SK-N-SH treated with all-trans-retinoic acid at 6 μM for 48 hours (cell line): ENCODE measurements at regions not wholly inside any gene's neighbourhood (a gene's known extent, or its start where the extent isn't known, plus 50 kb on each side); places are given as distances from the start of the nearest gene placed in this dataset.

Experiments
- ATAC-seq: fragments of 200-7000 bp; cut with Tn5 transposase; 3 replicates; pipeline ENCODE4 v1.9.1; 2020; ENCODE audit warnings: mild to moderate bottlenecking, moderate library complexity
- ARNTL ChIP-seq: fragments of 450-650 bp; formaldehyde crosslinking; IDR thresholded peaks from 2 replicates; pipeline ENCODE4 v1.5.0; 2020; ENCODE audit warnings: low read depth, mild to moderate bottlenecking, moderate library complexity, borderline replicate concordance
- BACH2 ChIP-seq: fragments of 250-450 bp; sonication (Bioruptor Pico); IDR thresholded peaks from 2 replicates; pipeline ENCODE4 v1.9.0; 2021; ENCODE audit warnings: mild to moderate bottlenecking, borderline replicate concordance
- CREB5 ChIP-seq: fragments of 250-450 bp; sonication (Bioruptor Pico); IDR thresholded peaks from 2 replicates; pipeline ENCODE4 v1.5.1; 2020; ENCODE audit warnings: low read depth, mild to moderate bottlenecking, moderate library complexity
- CSDC2 ChIP-seq: fragments of 250-450 bp; sonication (Bioruptor Pico); IDR thresholded peaks from 2 replicates; pipeline ENCODE4 v1.5.0; 2020; ENCODE audit warnings: mild to moderate bottlenecking, moderate library complexity
- CSRNP3 ChIP-seq: fragments of 250-450 bp; sonication (Bioruptor Pico); IDR thresholded peaks from 2 replicates; pipeline ENCODE4 v1.5.1; 2021; ENCODE audit warnings: mild to moderate bottlenecking, moderate library complexity
- ESRRG ChIP-seq: fragments of 250-450 bp; sonication (Bioruptor Pico); IDR thresholded peaks from 2 replicates; pipeline ENCODE4 v1.6.1; 2021; ENCODE audit warnings: mild to moderate bottlenecking
- GLIS3 ChIP-seq: fragments of 250-450 bp; sonication (Bioruptor Pico); IDR thresholded peaks from 2 replicates; pipeline ENCODE4 v1.5.0; 2020; ENCODE audit warnings: mild to moderate bottlenecking, moderate library complexity
- ISL1 ChIP-seq: fragments of 250-450 bp; sonication (Bioruptor Pico); IDR thresholded peaks from 2 replicates; pipeline ENCODE4 v2.1.2; 2022; ENCODE audit warnings: mild to moderate bottlenecking, moderate library complexity
- OSR1 ChIP-seq: fragments of 250-450 bp; sonication (Bioruptor Pico); IDR thresholded peaks from 2 replicates; pipeline ENCODE4 v1.8.0; 2022; ENCODE audit warnings: moderate library complexity, mild to moderate bottlenecking, inconsistent platforms
- PATZ1 ChIP-seq: fragments of 250-450 bp; sonication (Bioruptor Pico); IDR thresholded peaks from 2 replicates; pipeline ENCODE4 v1.8.0; 2020; ENCODE audit warnings: mild to moderate bottlenecking, moderate library complexity, borderline replicate concordance
- POU6F1 ChIP-seq: fragments of 250-450 bp; sonication (Bioruptor Pico); IDR thresholded peaks from 2 replicates; pipeline ENCODE4 v1.8.0; 2021; ENCODE audit warnings: low read depth, mild to moderate bottlenecking, moderate library complexity, borderline replicate concordance
- PPARA ChIP-seq: fragments of 250-450 bp; sonication (Bioruptor Pico); IDR thresholded peaks from 2 replicates; pipeline ENCODE4 v1.5.0; 2020; ENCODE audit warnings: mild to moderate bottlenecking, borderline replicate concordance
- SNAI2 ChIP-seq: fragments of 250-450 bp; sonication (Bioruptor Pico); IDR thresholded peaks from 2 replicates; pipeline ENCODE4 v1.5.0; 2020; ENCODE audit warnings: mild to moderate bottlenecking, moderate library complexity
- TCF4 ChIP-seq: fragments of 250-450 bp; sonication (Bioruptor Pico); IDR thresholded peaks from 2 replicates; pipeline ENCODE4 v1.8.0; 2021; ENCODE audit warnings: mild to moderate bottlenecking, moderate library complexity, borderline replicate concordance
- TOX ChIP-seq: fragments of 250-450 bp; sonication (Bioruptor Pico); IDR thresholded peaks from 2 replicates; pipeline ENCODE4 v1.8.0; 2021; ENCODE audit warnings: mild to moderate bottlenecking, moderate library complexity, borderline replicate concordance
- TSHZ2 ChIP-seq: fragments of 250-450 bp; sonication (Bioruptor Pico); IDR thresholded peaks from 2 replicates; pipeline ENCODE4 v1.5.0; 2020; ENCODE audit warnings: mild to moderate bottlenecking, moderate library complexity
- ZC3H10 ChIP-seq: fragments of 250-450 bp; sonication (Bioruptor Pico); IDR thresholded peaks from 2 replicates; pipeline ENCODE4 v1.5.1; 2021; ENCODE audit warnings: mild to moderate bottlenecking, moderate library complexity
- ZFP3 ChIP-seq: fragments of 250-450 bp; sonication (Bioruptor Pico); IDR thresholded peaks from 2 replicates; pipeline ENCODE4 v1.5.0; 2020; ENCODE audit warnings: mild to moderate bottlenecking, moderate library complexity
- ZFP30 ChIP-seq: fragments of 450-650 bp; formaldehyde crosslinking; IDR thresholded peaks from 2 replicates; pipeline ENCODE4 v1.5.0; 2022; ENCODE audit warnings: mild to moderate bottlenecking, moderate library complexity
- ZNF565 ChIP-seq: fragments of 450-650 bp; formaldehyde crosslinking; conservative IDR thresholded peaks from 2 replicates; pipeline ENCODE4 v1.5.0; 2020; ENCODE audit warnings: low read depth, mild to moderate bottlenecking, moderate library complexity
- ZNF70 ChIP-seq: fragments of 450-650 bp; formaldehyde crosslinking; IDR thresholded peaks from 2 replicates; pipeline ENCODE4 v1.5.0; 2020; ENCODE audit warnings: mild to moderate bottlenecking, moderate library complexity
- ZNF8 ChIP-seq: fragments of 450-650 bp; formaldehyde crosslinking; IDR thresholded peaks from 2 replicates; pipeline ENCODE4 v1.5.0; 2020; ENCODE audit warnings: mild to moderate bottlenecking, moderate library complexity

- TF ChIP-seq ZFP3 (CRISPR knock-in tag), result no peak
- TF ChIP-seq TOX (CRISPR knock-in tag), result no peak
- TF ChIP-seq SNAI2, result no peak
- TF ChIP-seq ZNF565 (CRISPR knock-in tag), result no peak
- no peak for TF ChIP-seq GLIS3 (CRISPR knock-in tag)
- TF ChIP-seq ZFP30 (CRISPR knock-in tag), result no peak
- no peak for TF ChIP-seq CSRNP3 (CRISPR knock-in tag)
- TF ChIP-seq TSHZ2, result peak; percentile 58; the same call in 1 of the 2 replicates
- TF ChIP-seq ARNTL (CRISPR knock-in tag), result no peak
- peak; percentile 92 for TF ChIP-seq ISL1 (CRISPR knock-in tag)
- no peak for TF ChIP-seq ESRRG (CRISPR knock-in tag)
- peak; percentile 73 for TF ChIP-seq TCF4 (CRISPR knock-in tag)
- TF ChIP-seq OSR1 (CRISPR knock-in tag), result no peak
- no peak for TF ChIP-seq BACH2
- no peak for TF ChIP-seq ZNF8 (CRISPR knock-in tag)
- TF ChIP-seq ZC3H10 (CRISPR knock-in tag), result no peak
- TF ChIP-seq PPARA (CRISPR knock-in tag), result no peak
- TF ChIP-seq CSDC2 (CRISPR knock-in tag), result no peak
- TF ChIP-seq ZNF70 (CRISPR knock-in tag), result no peak
- TF ChIP-seq CREB5, result no peak
- TF ChIP-seq POU6F1 (CRISPR knock-in tag), result no peak; the same call in 1 of the 2 replicates
- TF ChIP-seq, all 23 proteins: peak for 3
- ATAC-seq, result no peak
These were observed 73.5 kb upstream of the CCDC150 start for GRCh38 chr2:196565982-196566381.

- TF ChIP-seq TSHZ2, result peak; percentile 16; the same call in 1 of the 2 replicates
- no peak for TF ChIP-seq ESRRG (CRISPR knock-in tag)
- TF ChIP-seq, all 23 proteins: peak for 1
- no peak; the same call in 1 of the 3 replicates for ATAC-seq
These were observed 72.4 kb upstream of the CCDC150 start for GRCh38 chr2:196566961-196567666.

GRCh38 chr2:196568506-196568905 is 71.0 kb upstream of the CCDC150 start:
- no peak for ATAC-seq
- TF ChIP-seq ESRRG (CRISPR knock-in tag) (no peak), ZNF70 (CRISPR knock-in tag) (no peak), GLIS3 (CRISPR knock-in tag) (no peak), ZFP30 (CRISPR knock-in tag) (no peak), CSDC2 (CRISPR knock-in tag) (no peak), PATZ1 (CRISPR knock-in tag) (no peak), BACH2 (no peak), ZNF565 (CRISPR knock-in tag) (no peak), ARNTL (CRISPR knock-in tag) (no peak)
